Testis (tissue), 2 donors: ENCODE measurements at regions not wholly inside any gene's neighbourhood (a gene's known extent, or its start where the extent isn't known, plus 50 kb on each side); places are given as distances from the start of the nearest gene placed in this dataset.

Experiments used
- CTCF ChIP-seq, 3 experiments: fragments of 450-650 bp in 2 of 3; fragments of 200-600 bp in 1 of 3; sonication (generic) in 1 of 3; IDR thresholded peaks; one replicate each; pipeline ENCODE4 v1.5.1; 2016 to 2019; ENCODE audit warnings: antibody characterized with exemption in 3 of 3, mild to moderate bottlenecking in 2 of 3, moderate library complexity in 1 of 3
- POLR2A ChIP-seq: fragments of 450-650 bp; IDR thresholded peaks from one replicate; pipeline ENCODE4 v1.6.1; 2017; ENCODE audit warnings: antibody characterized with exemption, mild to moderate bottlenecking, moderate library complexity

- TF ChIP-seq CTCF (IDR thresholded peaks at IDR 0.05) (no peak), POLR2A (no peak)
These were observed 925.4 kb downstream of the GALC start for GRCh38 chr14:87067591-87067990.
